ENCODE measurements at regions not wholly inside any gene's neighbourhood (a gene's known extent, or its start where the extent isn't known, plus 50 kb on each side); places are given as distances from the start of the nearest gene placed in this dataset.

GRCh38 chr3:117107946-117108345 lies 398.4 kb downstream of the TUSC7 start:
- Histone ChIP-seq H3K4me1 (ENCODE audit: low read length) (no peaks in the 10 kb centered on the region), H4K20me1 (ENCODE audit: insufficient read depth, low read length) (no peaks in the 10 kb centered on the region), H3K79me2 (ENCODE audit: low read length) (no peaks in the 10 kb centered on the region), H2AFZ (ENCODE audit: low read length) (no peak overlapping the region), H3K4me3 (ENCODE audit: low read length) (no peak overlapping the region), H3K27ac (ENCODE audit: low read length) (no peak overlapping the region), H3K4me2 (ENCODE audit: low read depth, low read length) (no peak overlapping the region), H3F3A (ENCODE audit: insufficient read depth, low read length) (no peaks in the 10 kb centered on the region), H3K27me3 (replicated peaks; ENCODE audit: insufficient read depth, low read length) (no peaks in the 10 kb centered on the region), H3K9me2 (replicated peaks; ENCODE audit: insufficient read depth, low read length) (no peaks in the 10 kb centered on the region), H3K9me3 (replicated peaks; ENCODE audit: insufficient read depth, low read length) (no peaks in the 10 kb centered on the region), H3K9ac (ENCODE audit: low read length) (no peak overlapping the region), H3K36me3 (replicated peaks; ENCODE audit: insufficient read depth, low read length) (no peaks in the 10 kb centered on the region)
- no peak for DNase-seq
- no peak for TF ChIP-seq EZH2phosphoT487 (IDR thresholded peaks at IDR 0.05; ENCODE audit: low read length)
- TF ChIP-seq CTCF (IDR thresholded peaks at IDR 0.05; ENCODE audit: low read length): no peak
- no peak for TF ChIP-seq EZH2 (optimal IDR thresholded peaks at IDR 0.05; ENCODE audit: low read depth, low read length)

- Histone ChIP-seq H3K4me1 (ENCODE audit: low read length) (no peaks in the 10 kb centered on the region), H3K9me2 (replicated peaks; ENCODE audit: insufficient read depth, low read length) (no peaks in the 10 kb centered on the region), H4K20me1 (ENCODE audit: insufficient read depth, low read length) (no peaks in the 10 kb centered on the region), H3K4me3 (ENCODE audit: low read length) (no peak overlapping the region), H3K27ac (ENCODE audit: low read length) (no peak overlapping the region), H3K4me2 (ENCODE audit: low read depth, low read length) (no peak overlapping the region), H3K79me2 (ENCODE audit: low read length) (no peaks in the 10 kb centered on the region), H3F3A (ENCODE audit: insufficient read depth, low read length) (no peaks in the 10 kb centered on the region), H2AFZ (ENCODE audit: low read length) (no peak overlapping the region), H3K27me3 (replicated peaks; ENCODE audit: insufficient read depth, low read length) (no peaks in the 10 kb centered on the region), H3K36me3 (replicated peaks; ENCODE audit: insufficient read depth, low read length) (no peaks in the 10 kb centered on the region), H3K9me3 (replicated peaks; ENCODE audit: insufficient read depth, low read length) (no peaks in the 10 kb centered on the region), H3K9ac (ENCODE audit: low read length) (no peak overlapping the region)
- no peak for DNase-seq
- TF ChIP-seq EZH2 (optimal IDR thresholded peaks at IDR 0.05; ENCODE audit: low read depth, low read length) (no peak), CTCF (IDR thresholded peaks at IDR 0.05; ENCODE audit: low read length) (no peak)
Observed at GRCh38 chr3:117109178-117109577, 399.6 kb downstream of the TUSC7 start.

- Histone ChIP-seq H3K27me3 (replicated peaks; ENCODE audit: insufficient read depth, low read length) (no peaks in the 10 kb centered on the region), H3K4me2 (ENCODE audit: low read depth, low read length) (no peak overlapping the region), H3K79me2 (ENCODE audit: low read length) (no peaks in the 10 kb centered on the region), H4K20me1 (ENCODE audit: insufficient read depth, low read length) (no peaks in the 10 kb centered on the region), H3K9ac (ENCODE audit: low read length) (no peak overlapping the region), H3K9me3 (replicated peaks; ENCODE audit: insufficient read depth, low read length) (no peaks in the 10 kb centered on the region), H3K27ac (ENCODE audit: low read length) (no peak overlapping the region), H3F3A (ENCODE audit: insufficient read depth, low read length) (no peaks in the 10 kb centered on the region), H2AFZ (ENCODE audit: low read length) (no peak overlapping the region), H3K9me2 (replicated peaks; ENCODE audit: insufficient read depth, low read length) (no peaks in the 10 kb centered on the region), H3K4me1 (ENCODE audit: low read length) (no peaks in the 10 kb centered on the region), H3K36me3 (replicated peaks; ENCODE audit: insufficient read depth, low read length) (no peaks in the 10 kb centered on the region), H3K4me3 (ENCODE audit: low read length) (no peak overlapping the region)
- DNase-seq: no peak
- no peak for TF ChIP-seq EZH2 (optimal IDR thresholded peaks at IDR 0.05; ENCODE audit: low read depth, low read length)
- no peak for TF ChIP-seq CTCF (IDR thresholded peaks at IDR 0.05; ENCODE audit: low read length)
- no peak for TF ChIP-seq EZH2phosphoT487 (IDR thresholded peaks at IDR 0.05; ENCODE audit: low read length)
Observed at GRCh38 chr3:117114517-117115265, 405.1 kb downstream of the TUSC7 start.

Data from MM.1S (cell line).